ENCODE measurements at regions not wholly inside any gene's neighbourhood (a gene's known extent, or its start where the extent isn't known, plus 50 kb on each side); places are given as distances from the start of the nearest gene placed in this dataset.

- intact Hi-C loops (cut with DNase I) = no loop called here
- H3K27ac ChIP-seq (replicated peaks in 1 of 4) = no peak overlapping the region
- peaks cover 0 to 26% (median 0%) of the 10 kb centered on the region in 4 donors for H3K27me3 ChIP-seq
- DNase-seq (ENCODE audit: extremely low spot score) = no peak
- H3K4me3 ChIP-seq = no peak overlapping the region
- no peaks in the 10 kb centered on the region for H3K9me3 ChIP-seq
- H3K4me1 ChIP-seq = peaks cover 0 to 4% (median 0%) of the 10 kb centered on the region in 4 donors
- WGBS = 44% methylated on average over 9 of the region's 9 CpGs
- H3K36me3 ChIP-seq = no peaks in the 10 kb centered on the region
- TF ChIP-seq POLR2AphosphoS5 (IDR thresholded peaks at IDR 0.05) (no peak), POLR2A (IDR thresholded peaks at IDR 0.05; ENCODE audit: low read depth) (no peak), CTCF (IDR thresholded peaks at IDR 0.05) (no peak)
Observed at GRCh38 chr6:8182902-8183665, 80.7 kb upstream of the EEF1E1 start.

- 57% methylated on average over 10 of the region's 10 CpGs for WGBS
- Histone ChIP-seq H3K36me3 (no peaks in the 10 kb centered on the region), H3K27ac (replicated peaks in 1 of 4) (no peak overlapping the region), H3K9me3 (no peaks in the 10 kb centered on the region), H3K27me3 (peaks cover 0 to 25% (median 0%) of the 10 kb centered on the region in 4 donors), H3K4me3 (no peak overlapping the region), H3K4me1 (peaks cover 0 to 4% (median 0%) of the 10 kb centered on the region in 4 donors)
- DNase-seq (ENCODE audit: extremely low spot score) = no peak
- TF ChIP-seq EP300 (IDR thresholded peaks at IDR 0.05) (no peak), POLR2AphosphoS5 (IDR thresholded peaks at IDR 0.05) (no peak), CTCF (IDR thresholded peaks at IDR 0.05) (no peak), POLR2A (IDR thresholded peaks at IDR 0.05; ENCODE audit: low read depth) (no peak)
- intact Hi-C loops (cut with DNase I) = no loop called here
Observed at GRCh38 chr6:8181951-8182845, 79.8 kb upstream of the EEF1E1 start.

GRCh38 chr6:8181160-8181881 is 79.0 kb upstream of the EEF1E1 start:
- H3K27me3 ChIP-seq = peaks cover 0 to 25% (median 0%) of the 10 kb centered on the region in 4 donors
- peaks cover 0 to 4% (median 0%) of the 10 kb centered on the region in 4 donors for H3K4me1 ChIP-seq
- no peak overlapping the region for H3K4me3 ChIP-seq
- TF ChIP-seq POLR2A (IDR thresholded peaks at IDR 0.05; ENCODE audit: low read depth) (no peak), EP300 (IDR thresholded peaks at IDR 0.05) (no peak), CTCF (IDR thresholded peaks at IDR 0.05) (no peak)
- no peak for DNase-seq (ENCODE audit: extremely low spot score)
- H3K36me3 ChIP-seq = no peaks in the 10 kb centered on the region
- WGBS = 64% methylated on average over 2 of the region's 2 CpGs
- H3K27ac ChIP-seq (replicated peaks in 1 of 4) = no peak overlapping the region
- intact Hi-C loops (cut with DNase I) = no loop called here
- no peaks in the 10 kb centered on the region for H3K9me3 ChIP-seq

GRCh38 chr6:8180327-8181159 is 78.2 kb upstream of the EEF1E1 start:
- no peak overlapping the region for H3K27ac ChIP-seq (replicated peaks in 1 of 4)
- peaks cover 0 to 25% (median 0%) of the 10 kb centered on the region in 4 donors for H3K27me3 ChIP-seq
- intact Hi-C loops (cut with DNase I) = no loop called here
- no peaks in the 10 kb centered on the region for H3K9me3 ChIP-seq
- H3K4me1 ChIP-seq = peaks cover 0 to 4% (median 0%) of the 10 kb centered on the region in 4 donors
- no peak for DNase-seq (ENCODE audit: extremely low spot score)
- H3K36me3 ChIP-seq = no peaks in the 10 kb centered on the region
- 23% methylated on average over 11 of the region's 11 CpGs for WGBS
- no peak overlapping the region for H3K4me3 ChIP-seq
- TF ChIP-seq EP300 (IDR thresholded peaks at IDR 0.05) (no peak), POLR2AphosphoS5 (IDR thresholded peaks at IDR 0.05) (no peak), POLR2A (IDR thresholded peaks at IDR 0.05; ENCODE audit: low read depth) (no peak), CTCF (IDR thresholded peaks at IDR 0.05) (no peak)
